T-cell (primary cell): ENCODE measurements at regions not wholly inside any gene's neighbourhood (a gene's known extent, or its start where the extent isn't known, plus 50 kb on each side); places are given as distances from the start of the nearest gene placed in this dataset.

ENCODE experiments used
- ATAC-seq, 4 experiments: fragments of 200-7000 bp in 3 of 4; fragments of 150-1000 bp in 1 of 4; cut with Tn5 transposase; replicated peaks in 1 of 4; 1 replicate in 3 of 4; 2 replicates in 1 of 4; pipeline ENCODE4 v1.10.0; 2021; ENCODE audit warnings: moderate library complexity in 3 of 4, mild to moderate bottlenecking in 2 of 4, moderate number of reproducible peaks in 1 of 4
- CTCF ChIA-PET, 2 donors: fragments of 300-600 bp; sonication (Branson Sonifier 250); formaldehyde crosslinking; loops; one replicate each; lab custom pipeline; 2022; ENCODE audit warnings: antibody characterized with exemption in 2 of 2; lab: Charles Lee
- POLR2A ChIA-PET, 2 donors: fragments of 300-600 bp; sonication (Branson Sonifier 250); formaldehyde crosslinking; loops; one replicate each; lab custom pipeline; 2022; ENCODE audit warnings: antibody characterized with exemption in 2 of 2; lab: Charles Lee
- DNase-seq, 35 experiments: peaks; one replicate each; pipeline versions ENCODE4 v3.0.0 to v3.0.0-alpha.2; 2013 to 2023
- H3K27ac ChIP-seq: one replicate; pipeline ENCODE4 v1.5.1; 2013; ENCODE audit warnings: low read length
- H3K27me3 ChIP-seq, 2 experiments: replicated peaks in 1 of 2; 1 replicate in 1 of 2; 2 replicates in 1 of 2; pipeline versions ENCODE4 v1.6.1 to v1.7.0; 2013; ENCODE audit warnings: low read length in 1 of 2, mixed read lengths in 1 of 2; ENCODE audit not compliant: control insufficient read depth in 2 of 2, insufficient read depth in 2 of 2; ENCODE audit errors: extremely low read depth in 1 of 2
- H3K36me3 ChIP-seq, 2 donors: 1 replicate in 1 of 2; 2 replicates in 1 of 2; pipeline versions ENCODE4 v1.6.1 to v1.7.0; 2013; ENCODE audit warnings: low read length in 1 of 2; ENCODE audit not compliant: control insufficient read depth in 2 of 2, insufficient read depth in 1 of 2; ENCODE audit errors: extremely low read depth in 1 of 2
- H3K4me1 ChIP-seq, 2 experiments: 1 replicate in 1 of 2; 2 replicates in 1 of 2; pipeline versions ENCODE4 v1.6.1 to v1.7.0; 2013; ENCODE audit warnings: low read length in 2 of 2, mixed read lengths in 1 of 2; ENCODE audit not compliant: insufficient read depth in 2 of 2, control insufficient read depth in 1 of 2; ENCODE audit errors: extremely low read depth in 1 of 2
- H3K4me3 ChIP-seq, 2 donors: 1 replicate in 1 of 2; 2 replicates in 1 of 2; pipeline versions ENCODE4 v1.5.1 to v1.7.0; 2013; ENCODE audit warnings: mild to moderate bottlenecking in 2 of 2, low read length in 1 of 2, moderate library complexity in 1 of 2; ENCODE audit not compliant: control insufficient read depth in 1 of 2; ENCODE audit errors: extremely low read depth in 1 of 2
- H3K9me3 ChIP-seq: 2 replicates; pipeline ENCODE4 v1.7.0; 2013
- H3K27ac Mint-ChIP-seq, 2 donors: one replicate each; pipeline ENCODE4 v1.8.0; 2020 to 2021; ENCODE audit warnings: mild to moderate bottlenecking in 2 of 2, mixed read lengths in 2 of 2
- H3K27me3 Mint-ChIP-seq, 2 donors: one replicate each; pipeline ENCODE4 v1.8.0; 2021 to 2022; ENCODE audit warnings: mixed read lengths in 2 of 2
- H3K36me3 Mint-ChIP-seq: one replicate; pipeline ENCODE4 v1.8.0; 2021; ENCODE audit warnings: mixed read lengths
- H3K4me1 Mint-ChIP-seq, 3 donors: one replicate each; pipeline ENCODE4 v1.8.0; 2020 to 2022; ENCODE audit warnings: mixed read lengths in 3 of 3, mild to moderate bottlenecking in 1 of 3
- H3K4me3 Mint-ChIP-seq, 3 donors: one replicate each; pipeline ENCODE4 v1.8.0; 2020 to 2022; ENCODE audit warnings: mild to moderate bottlenecking in 3 of 3, mixed read lengths in 3 of 3, moderate library complexity in 3 of 3
- H3K9me3 Mint-ChIP-seq, 3 donors: one replicate each; pipeline ENCODE4 v1.8.0; 2020 to 2022; ENCODE audit warnings: mixed read lengths in 3 of 3
- WGBS: methylation state at CpG from one replicate; pipeline ENCODE4 v1.1.5; 2013; ENCODE audit warnings: missing lambda C conversion rate; ENCODE audit not compliant: insufficient coverage; 5-methylcytosine and 5-hydroxymethylcytosine counted together

- no peak overlapping the region for H3K27ac Mint-ChIP-seq
- H3K27me3 ChIP-seq, result peaks cover 0 to 5% of the 10 kb centered on the region in 2 experiments
- H3K27me3 Mint-ChIP-seq, result peaks cover 8 to 9% of the 10 kb centered on the region in 2 donors
- H3K4me1 ChIP-seq, result no peaks in the 10 kb centered on the region
- H3K27ac ChIP-seq, result no peak overlapping the region
- H3K36me3 Mint-ChIP-seq, result no peaks in the 10 kb centered on the region
- no peak for DNase-seq
- H3K9me3 ChIP-seq, result no peaks in the 10 kb centered on the region
- no peak for ATAC-seq
- H3K4me3 ChIP-seq, result no peak overlapping the region
- ChIA-PET POLR2A (no interaction called here), CTCF (interaction anchor here in 1 of 2 donors (0.6 kb wide), 1 partner anchor 1630 kb away, joined by 3 read pairs; no protein-coding TSS in a partner anchor)
- no peaks in the 10 kb centered on the region for H3K4me1 Mint-ChIP-seq
- H3K9me3 Mint-ChIP-seq, result peaks cover 0 to 3% (median 0%) of the 10 kb centered on the region in 3 donors
- H3K4me3 Mint-ChIP-seq, result no peak overlapping the region
- WGBS, result no CpG with 5 or more reads among the region's 4 CpGs
- no peaks in the 10 kb centered on the region for H3K36me3 ChIP-seq
These were observed 201.8 kb upstream of the LNX1 start for GRCh38 chr4:53793096-53793495.

- H3K36me3 ChIP-seq, result no peaks in the 10 kb centered on the region
- Mint-ChIP-seq H3K36me3 (no peaks in the 10 kb centered on the region), H3K27ac (no peak overlapping the region), H3K4me1 (no peaks in the 10 kb centered on the region), H3K4me3 (no peak overlapping the region), H3K9me3 (peaks cover 0 to 3% (median 0%) of the 10 kb centered on the region in 3 donors), H3K27me3 (peaks cover 8 to 11% of the 10 kb centered on the region in 2 donors)
- no peaks in the 10 kb centered on the region for H3K9me3 ChIP-seq
- H3K27me3 ChIP-seq, result peaks cover 0 to 5% of the 10 kb centered on the region in 2 experiments
- no peaks in the 10 kb centered on the region for H3K4me1 ChIP-seq
- no peak for ATAC-seq
- CTCF ChIA-PET, result no interaction called here
- POLR2A ChIA-PET, result no interaction called here
- no peak overlapping the region for H3K27ac ChIP-seq
- no peak overlapping the region for H3K4me3 ChIP-seq
- no peak for DNase-seq
These were observed 199.0 kb upstream of the LNX1 start for GRCh38 chr4:53790286-53790685.

GRCh38 chr4:53788621-53789020 lies 197.3 kb upstream of the LNX1 start:
- 83% methylated on average over 2 of the region's 3 CpGs for WGBS

GRCh38 chr4:53788011-53788410 lies 196.7 kb upstream of the LNX1 start:
- H3K4me3 Mint-ChIP-seq, result no peak overlapping the region
- no peak for ATAC-seq
- POLR2A ChIA-PET, result no interaction called here
- H3K27ac Mint-ChIP-seq, result no peak overlapping the region
- no peaks in the 10 kb centered on the region for H3K36me3 Mint-ChIP-seq
- peaks cover 0 to 3% (median 0%) of the 10 kb centered on the region in 3 donors for H3K9me3 Mint-ChIP-seq
- H3K27me3 Mint-ChIP-seq, result peaks cover 3 to 9% of the 10 kb centered on the region in 2 donors
- H3K4me1 Mint-ChIP-seq, result no peaks in the 10 kb centered on the region
- Histone ChIP-seq H3K27me3 (peaks cover 0 to 4% of the 10 kb centered on the region in 2 experiments), H3K36me3 (no peaks in the 10 kb centered on the region), H3K27ac (no peak overlapping the region), H3K4me3 (no peak overlapping the region), H3K4me1 (no peaks in the 10 kb centered on the region), H3K9me3 (no peaks in the 10 kb centered on the region)
- DNase-seq, result no peak
- CTCF ChIA-PET, result no interaction called here
- no CpG with 5 or more reads among the region's 3 CpGs for WGBS

More at GRCh38 chr4:53788621-53789020, 197.3 kb upstream of the LNX1 start:
- Mint-ChIP-seq H3K27ac (no peak overlapping the region), H3K9me3 (peaks cover 0 to 3% (median 0%) of the 10 kb centered on the region in 3 donors), H3K4me1 (no peaks in the 10 kb centered on the region), H3K36me3 (no peaks in the 10 kb centered on the region), H3K4me3 (no peak overlapping the region), H3K27me3 (peaks cover 3 to 9% of the 10 kb centered on the region in 2 donors)
- Histone ChIP-seq H3K27ac (no peak overlapping the region), H3K27me3 (peaks cover 0 to 5% of the 10 kb centered on the region in 2 experiments), H3K4me3 (no peak overlapping the region), H3K4me1 (no peaks in the 10 kb centered on the region), H3K36me3 (no peaks in the 10 kb centered on the region), H3K9me3 (no peaks in the 10 kb centered on the region)
- no peak for DNase-seq
- ChIA-PET CTCF (no interaction called here), POLR2A (no interaction called here)
- no peak for ATAC-seq

GRCh38 chr4:53786632-53787031 lies 195.3 kb upstream of the LNX1 start:
- no peaks in the 10 kb centered on the region for H3K36me3 Mint-ChIP-seq
- no peaks in the 10 kb centered on the region for H3K36me3 ChIP-seq
- ChIA-PET POLR2A (interaction anchor here in 1 of 2 donors (0.7 kb wide), 1 partner anchor 187 kb away, joined by 3 read pairs; no protein-coding TSS in a partner anchor), CTCF (interaction anchor here in 1 of 2 donors (0.5 kb wide), 1 partner anchor 9 kb away, joined by 3 read pairs; no protein-coding TSS in a partner anchor)
- no peaks in the 10 kb centered on the region for H3K4me1 ChIP-seq
- H3K27me3 ChIP-seq, result peaks cover 0 to 2% of the 10 kb centered on the region in 2 experiments
- no peaks in the 10 kb centered on the region for H3K4me1 Mint-ChIP-seq
- H3K9me3 ChIP-seq, result no peaks in the 10 kb centered on the region
- no peaks in the 10 kb centered on the region for H3K9me3 Mint-ChIP-seq
- DNase-seq (no peak), ATAC-seq (no peak)
- no peak overlapping the region for H3K4me3 Mint-ChIP-seq
- H3K27me3 Mint-ChIP-seq, result peaks cover 5% of the 10 kb centered on the region in 2 donors
- WGBS, result 83% methylated on average over 2 of the region's 4 CpGs
- no peak overlapping the region for H3K27ac Mint-ChIP-seq
- no peak overlapping the region for H3K4me3 ChIP-seq
- no peak overlapping the region for H3K27ac ChIP-seq

GRCh38 chr4:53785996-53786395 lies 194.7 kb upstream of the LNX1 start:
- ChIA-PET CTCF (interaction anchor here in 1 of 2 donors (0.5 kb wide), 1 partner anchor 10 kb away, joined by 3 read pairs; no protein-coding TSS in a partner anchor), POLR2A (interaction anchor here in 1 of 2 donors (0.7 kb wide), 1 partner anchor 187 kb away, joined by 3 read pairs; no protein-coding TSS in a partner anchor)
- H3K4me1 Mint-ChIP-seq, result no peaks in the 10 kb centered on the region
- Histone ChIP-seq H3K4me1 (no peaks in the 10 kb centered on the region), H3K9me3 (no peaks in the 10 kb centered on the region), H3K4me3 (no peak overlapping the region), H3K27me3 (peaks cover 0 to 2% of the 10 kb centered on the region in 2 experiments), H3K36me3 (no peaks in the 10 kb centered on the region), H3K27ac (no peak overlapping the region)
- no peak overlapping the region for H3K4me3 Mint-ChIP-seq
- peaks cover 3 to 4% of the 10 kb centered on the region in 2 donors for H3K27me3 Mint-ChIP-seq
- ATAC-seq (no peak), DNase-seq (no peak)
- 80% methylated on average over 4 of the region's 6 CpGs for WGBS
- no peaks in the 10 kb centered on the region for H3K9me3 Mint-ChIP-seq
- H3K27ac Mint-ChIP-seq, result no peak overlapping the region
- H3K36me3 Mint-ChIP-seq, result no peaks in the 10 kb centered on the region
